ENCODE measurements at regions not wholly inside any gene's neighbourhood (a gene's known extent, or its start where the extent isn't known, plus 50 kb on each side); places are given as distances from the start of the nearest gene placed in this dataset.

DNA sequence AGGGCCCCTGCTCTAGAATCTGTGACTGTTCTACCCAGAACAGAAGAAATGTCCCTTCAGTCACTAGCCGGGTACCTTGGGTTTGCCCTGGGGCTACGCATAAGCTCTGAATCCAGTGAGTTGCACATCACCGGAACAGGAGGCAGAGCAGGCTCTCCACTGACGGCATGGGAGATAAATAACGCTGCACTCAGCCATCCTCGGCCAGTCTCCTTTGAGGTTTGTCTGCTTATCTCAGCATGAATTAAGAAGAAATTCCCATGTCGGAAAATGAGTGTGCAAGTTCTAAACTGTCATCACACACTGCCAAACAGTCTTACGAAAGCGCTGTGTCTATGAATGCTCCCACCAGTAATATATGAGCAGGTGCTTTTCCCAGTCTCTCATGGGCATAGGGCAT is 90.8 kb downstream of the FAM50B start:
- ATAC-seq (ENCODE audit: low read depth) = no peak
- intact Hi-C loops (cut with micrococcal nuclease) = loop anchor here (10.0 kb wide), 1 partner anchor 65 kb away; no protein-coding TSS in a partner anchor
- Histone ChIP-seq H3K36me3 (replicated peaks in 1 of 2; ENCODE audit: control extremely low read depth in 1 of 2, control insufficient read depth in 1 of 2, extremely low read depth in 1 of 2, insufficient read depth in 2 of 2, low read length in 1 of 2) (no peaks in the 10 kb centered on the region), H3K4me1 (ENCODE audit: control insufficient read depth in 2 of 2, insufficient read depth in 2 of 2, low read length in 2 of 2) (no peaks in the 10 kb centered on the region), H3K79me2 (ENCODE audit: control insufficient read depth, insufficient read depth, low read length) (no peaks in the 10 kb centered on the region), H3K27ac (ENCODE audit: low read length in 2 of 2) (no peak overlapping the region), H3K4me3 (ENCODE audit: control extremely low read depth in 1 of 5, extremely low read depth in 1 of 5, insufficient read depth in 1 of 5, low read depth in 2 of 5, low read length in 4 of 5) (no peak overlapping the region), H3K27me3 (replicated peaks in 1 of 4; ENCODE audit: control extremely low read depth in 1 of 4, control insufficient read depth in 3 of 4, insufficient read depth in 4 of 4, low read length in 3 of 4) (peaks cover 0 to 8% (median 0%) of the 10 kb centered on the region in 4 experiments), H3K9me3 (ENCODE audit: control extremely low read depth in 1 of 3, control insufficient read depth in 2 of 3, insufficient read depth in 1 of 3, low read length in 2 of 3) (no peaks in the 10 kb centered on the region), H3K4me2 (replicated peaks; ENCODE audit: low read depth, low read length, poor library complexity, severe bottlenecking) (no peak overlapping the region), H3K9ac (ENCODE audit: low read length) (no peak overlapping the region), H4K20me1 (ENCODE audit: control insufficient read depth, insufficient read depth, low read length, poor library complexity, severe bottlenecking) (no peaks in the 10 kb centered on the region), H2AFZ (ENCODE audit: insufficient read depth, low read depth, low read length, poor library complexity, severe bottlenecking) (no peak overlapping the region)
- no peak overlapping the region for H3K27ac Mint-ChIP-seq
- peaks cover 33% of the 10 kb centered on the region for H3K27me3 Mint-ChIP-seq
- TF ChIP-seq, protein P1, sequence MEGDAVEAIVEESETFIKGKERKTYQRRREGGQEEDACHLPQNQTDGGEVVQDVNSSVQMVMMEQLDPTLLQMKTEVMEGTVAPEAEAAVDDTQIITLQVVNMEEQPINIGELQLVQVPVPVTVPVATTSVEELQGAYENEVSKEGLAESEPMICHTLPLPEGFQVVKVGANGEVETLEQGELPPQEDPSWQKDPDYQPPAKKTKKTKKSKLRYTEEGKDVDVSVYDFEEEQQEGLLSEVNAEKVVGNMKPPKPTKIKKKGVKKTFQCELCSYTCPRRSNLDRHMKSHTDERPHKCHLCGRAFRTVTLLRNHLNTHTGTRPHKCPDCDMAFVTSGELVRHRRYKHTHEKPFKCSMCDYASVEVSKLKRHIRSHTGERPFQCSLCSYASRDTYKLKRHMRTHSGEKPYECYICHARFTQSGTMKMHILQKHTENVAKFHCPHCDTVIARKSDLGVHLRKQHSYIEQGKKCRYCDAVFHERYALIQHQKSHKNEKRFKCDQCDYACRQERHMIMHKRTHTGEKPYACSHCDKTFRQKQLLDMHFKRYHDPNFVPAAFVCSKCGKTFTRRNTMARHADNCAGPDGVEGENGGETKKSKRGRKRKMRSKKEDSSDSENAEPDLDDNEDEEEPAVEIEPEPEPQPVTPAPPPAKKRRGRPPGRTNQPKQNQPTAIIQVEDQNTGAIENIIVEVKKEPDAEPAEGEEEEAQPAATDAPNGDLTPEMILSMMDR (IDR thresholded peaks at IDR 0.05) = no peak
- TF ChIP-seq EZH2 (IDR thresholded peaks at IDR 0.05; ENCODE audit: borderline replicate concordance, insufficient read depth, low read depth, low read length, poor library complexity, severe bottlenecking) = no peak
- no peaks in the 10 kb centered on the region for H3K4me1 Mint-ChIP-seq
- H3K9me3 Mint-ChIP-seq (ENCODE audit: insufficient read depth) = no peaks in the 10 kb centered on the region
- DNase-seq = no peak
- no peak overlapping the region for H3K4me3 Mint-ChIP-seq
- CTCF ChIA-PET = no interaction called here
- POLR2A ChIA-PET = no interaction called here
- WGBS (ENCODE audit: insufficient coverage) = 48% methylated on average over 6 of the region's 9 CpGs

DNA sequence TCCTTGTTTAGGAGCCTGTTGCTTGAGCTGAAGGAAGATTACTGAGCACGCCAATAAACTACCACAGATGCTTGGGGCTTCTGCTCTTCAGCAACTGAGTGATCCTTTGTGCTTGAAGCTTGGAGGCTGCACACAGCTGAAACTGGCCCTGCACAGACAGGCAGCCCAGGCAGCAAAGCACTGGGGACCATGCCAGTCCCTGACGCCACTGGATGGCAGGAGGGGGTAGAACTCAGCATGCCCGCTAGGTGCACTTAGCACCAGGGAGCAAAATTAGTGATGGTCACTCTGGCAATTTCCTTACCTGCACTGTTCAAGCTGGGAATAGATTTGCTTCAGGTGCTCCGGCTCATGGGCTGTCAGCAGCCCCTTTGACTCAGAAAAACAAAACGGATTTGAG is 91.5 kb downstream of the FAM50B start:
- POLR2A ChIA-PET = no interaction called here
- DNase-seq (no peak), ATAC-seq (ENCODE audit: low read depth) (no peak)
- H3K9ac ChIP-seq (ENCODE audit: low read length) = no peak overlapping the region
- no peak overlapping the region for H3K4me2 ChIP-seq (replicated peaks; ENCODE audit: low read depth, low read length, poor library complexity, severe bottlenecking)
- H3K9me3 Mint-ChIP-seq (ENCODE audit: insufficient read depth) = no peaks in the 10 kb centered on the region
- TF ChIP-seq EZH2 (IDR thresholded peaks at IDR 0.05; ENCODE audit: borderline replicate concordance, insufficient read depth, low read depth, low read length, poor library complexity, severe bottlenecking) = no peak
- TF ChIP-seq, protein P1 (IDR thresholded peaks at IDR 0.05) = no peak
- no peak overlapping the region for H3K27ac ChIP-seq (ENCODE audit: low read length in 2 of 2)
- no peaks in the 10 kb centered on the region for H4K20me1 ChIP-seq (ENCODE audit: control insufficient read depth, insufficient read depth, low read length, poor library complexity, severe bottlenecking)
- no peak overlapping the region for H3K4me3 ChIP-seq (ENCODE audit: control extremely low read depth in 1 of 5, extremely low read depth in 1 of 5, insufficient read depth in 1 of 5, low read depth in 2 of 5, low read length in 4 of 5)
- WGBS (ENCODE audit: insufficient coverage) = 95% methylated on average over 4 of the region's 5 CpGs
- H3K27ac Mint-ChIP-seq = no peak overlapping the region
- no peak overlapping the region for H3K4me3 Mint-ChIP-seq
- intact Hi-C loops (cut with micrococcal nuclease) = no loop called here
- no peaks in the 10 kb centered on the region for H3K36me3 ChIP-seq (replicated peaks in 1 of 2; ENCODE audit: control extremely low read depth in 1 of 2, control insufficient read depth in 1 of 2, extremely low read depth in 1 of 2, insufficient read depth in 2 of 2, low read length in 1 of 2)
- H3K79me2 ChIP-seq (ENCODE audit: control insufficient read depth, insufficient read depth, low read length) = no peaks in the 10 kb centered on the region
- H3K27me3 Mint-ChIP-seq = peaks cover 36% of the 10 kb centered on the region
- CTCF ChIA-PET = no interaction called here
- H3K9me3 ChIP-seq (ENCODE audit: control extremely low read depth in 1 of 3, control insufficient read depth in 2 of 3, insufficient read depth in 1 of 3, low read length in 2 of 3) = no peaks in the 10 kb centered on the region
- no peaks in the 10 kb centered on the region for H3K4me1 ChIP-seq (ENCODE audit: control insufficient read depth in 2 of 2, insufficient read depth in 2 of 2, low read length in 2 of 2)
- peaks cover 0 to 9% (median 0%) of the 10 kb centered on the region in 4 experiments for H3K27me3 ChIP-seq (replicated peaks in 1 of 4; ENCODE audit: control extremely low read depth in 1 of 4, control insufficient read depth in 3 of 4, insufficient read depth in 4 of 4, low read length in 3 of 4)
- no peak overlapping the region for H2AFZ ChIP-seq (ENCODE audit: insufficient read depth, low read depth, low read length, poor library complexity, severe bottlenecking)
- no peaks in the 10 kb centered on the region for H3K4me1 Mint-ChIP-seq

All from B cell (primary cell).